AG04450 (cell line): ENCODE measurements at regions not wholly inside any gene's neighbourhood (a gene's known extent, or its start where the extent isn't known, plus 50 kb on each side); places are given as distances from the start of the nearest gene placed in this dataset.
"Not testable (repeated sequence)": the region's sequence is repeated elsewhere in the genome, so short reads cannot be mapped to it uniquely, and the experiment has no call there.

Source experiments
- CTCF ChIA-PET: fragments of 300-600, 350-600 bp; formaldehyde crosslinking; extraction: SDS; loops from one replicate; lab custom pipeline; 2022; ENCODE audit warnings: antibody characterized with exemption, inconsistent platforms; lab: Charles Lee
- POLR2A ChIA-PET: fragments of 350-600 bp; formaldehyde crosslinking; extraction: SDS; loops from one replicate; lab custom pipeline; 2021; ENCODE audit warnings: antibody characterized with exemption, inconsistent platforms; lab: Yijun Ruan, JAX
- DNase-seq: peaks from one replicate; pipeline ENCODE4 v3.0.0-alpha.2; 2011; ENCODE audit warnings: low read depth, low spot score
- H3K27ac ChIP-seq: one replicate; pipeline ENCODE4 v1.5.1; 2012; ENCODE audit warnings: low read depth, low read length, control low read depth
- H3K27me3 ChIP-seq: one replicate; pipeline ENCODE4 v1.6.0; 2012; ENCODE audit warnings: low read length; ENCODE audit not compliant: control insufficient read depth, insufficient read depth
- H3K4me3 ChIP-seq: 2 replicates; pipeline ENCODE4 v1.5.1; 2011; ENCODE audit warnings: mild to moderate bottlenecking, low read depth, low read length, control low read depth
- H3K9me3 ChIP-seq: 2 replicates; pipeline ENCODE4 v1.5.1; 2012; ENCODE audit warnings: low read length; ENCODE audit not compliant: control insufficient read depth, insufficient read depth
- TF ChIP-seq, protein P1 (sequence below): IDR thresholded peaks from 2 replicates; pipeline ENCODE4 v1.5.1; 2011; ENCODE audit warnings: low read depth, low read length, control low read depth, inconsistent platforms

DNA sequence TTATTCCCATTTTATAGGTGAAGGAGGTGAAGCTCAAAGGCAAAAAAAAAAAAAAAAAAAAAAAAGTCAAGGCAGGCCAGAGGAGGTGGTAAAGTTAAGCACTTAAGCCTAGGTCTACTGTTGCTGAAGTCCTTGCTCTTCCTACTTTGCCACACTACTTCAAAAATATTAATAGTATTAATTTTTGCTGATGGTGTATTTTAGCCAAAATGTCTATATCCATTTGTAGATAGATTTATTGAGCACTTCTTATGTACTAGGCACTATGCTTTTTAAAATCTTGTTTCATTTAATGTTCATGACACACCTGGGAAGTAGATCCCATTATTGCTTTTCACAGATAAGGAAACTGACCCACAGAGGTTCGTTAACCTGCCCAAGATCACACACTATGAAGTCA lies 247.1 kb upstream of the P2RY1 start:
- Histone ChIP-seq H3K4me3 (no peak overlapping the region), H3K27ac (no peak overlapping the region), H3K9me3 (no peaks in the 10 kb centered on the region), H3K27me3 (no peaks in the 10 kb centered on the region)
- CTCF ChIA-PET: interaction anchor here (0.6 to 2.1 kb wide), 2 partner anchors 13 to 308 kb away, joined by 6 to 7 read pairs; no protein-coding TSS in a partner anchor
- POLR2A ChIA-PET: no interaction called here
- TF ChIP-seq, protein P1, sequence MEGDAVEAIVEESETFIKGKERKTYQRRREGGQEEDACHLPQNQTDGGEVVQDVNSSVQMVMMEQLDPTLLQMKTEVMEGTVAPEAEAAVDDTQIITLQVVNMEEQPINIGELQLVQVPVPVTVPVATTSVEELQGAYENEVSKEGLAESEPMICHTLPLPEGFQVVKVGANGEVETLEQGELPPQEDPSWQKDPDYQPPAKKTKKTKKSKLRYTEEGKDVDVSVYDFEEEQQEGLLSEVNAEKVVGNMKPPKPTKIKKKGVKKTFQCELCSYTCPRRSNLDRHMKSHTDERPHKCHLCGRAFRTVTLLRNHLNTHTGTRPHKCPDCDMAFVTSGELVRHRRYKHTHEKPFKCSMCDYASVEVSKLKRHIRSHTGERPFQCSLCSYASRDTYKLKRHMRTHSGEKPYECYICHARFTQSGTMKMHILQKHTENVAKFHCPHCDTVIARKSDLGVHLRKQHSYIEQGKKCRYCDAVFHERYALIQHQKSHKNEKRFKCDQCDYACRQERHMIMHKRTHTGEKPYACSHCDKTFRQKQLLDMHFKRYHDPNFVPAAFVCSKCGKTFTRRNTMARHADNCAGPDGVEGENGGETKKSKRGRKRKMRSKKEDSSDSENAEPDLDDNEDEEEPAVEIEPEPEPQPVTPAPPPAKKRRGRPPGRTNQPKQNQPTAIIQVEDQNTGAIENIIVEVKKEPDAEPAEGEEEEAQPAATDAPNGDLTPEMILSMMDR: no peak
- DNase-seq: no peak

DNA sequence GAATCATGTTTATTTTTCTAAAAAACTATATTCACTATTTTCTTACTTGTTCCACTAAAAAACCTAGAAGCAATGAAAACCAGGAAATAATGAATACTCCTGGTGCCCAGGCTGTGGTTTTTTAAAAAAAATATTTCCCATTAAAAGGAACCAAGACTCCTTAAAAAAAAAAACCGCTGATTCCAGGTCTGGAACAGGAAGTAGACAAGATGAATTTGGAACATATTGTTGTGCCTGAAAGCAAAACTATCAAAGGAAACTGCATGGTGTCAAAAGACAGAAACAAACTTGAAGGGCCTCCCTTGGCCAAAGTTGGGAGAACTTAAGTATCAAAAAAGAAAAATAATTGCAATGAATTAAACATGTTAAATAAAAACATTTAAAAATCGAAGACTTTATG lies 245.3 kb upstream of the P2RY1 start:
- DNase-seq: no peak
- no peaks in the 10 kb centered on the region for H3K27me3 ChIP-seq
- H3K4me3 ChIP-seq: no peak overlapping the region
- H3K9me3 ChIP-seq: no peaks in the 10 kb centered on the region
- TF ChIP-seq, protein P1: no peak
- POLR2A ChIA-PET: no interaction called here
- no peak overlapping the region for H3K27ac ChIP-seq
- CTCF ChIA-PET: no interaction called here

DNA sequence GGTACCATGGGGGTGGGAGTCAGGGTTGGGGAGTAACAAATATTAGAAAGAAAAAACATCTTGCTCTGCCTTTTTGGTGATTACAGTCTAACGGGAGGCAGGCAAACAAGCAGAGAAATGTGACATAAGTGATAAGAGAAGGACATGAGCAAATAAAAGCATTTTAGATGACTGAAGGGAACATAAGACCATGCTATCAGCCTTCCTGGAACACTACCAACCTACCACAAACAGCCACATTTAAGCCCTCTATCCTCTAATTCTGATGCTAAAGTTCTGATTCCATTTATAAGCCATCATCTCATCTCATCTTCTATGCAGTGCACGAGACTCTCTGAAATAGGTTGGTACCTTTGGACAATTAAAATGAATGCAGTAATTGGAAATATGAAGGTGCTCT lies 243.4 kb upstream of the P2RY1 start:
- no peak overlapping the region for H3K4me3 ChIP-seq
- ChIA-PET POLR2A (no interaction called here), CTCF (no interaction called here)
- TF ChIP-seq, protein P1: no peak
- H3K27ac ChIP-seq: no peak overlapping the region
- no peak for DNase-seq
- H3K27me3 ChIP-seq: no peaks in the 10 kb centered on the region
- no peaks in the 10 kb centered on the region for H3K9me3 ChIP-seq

DNA sequence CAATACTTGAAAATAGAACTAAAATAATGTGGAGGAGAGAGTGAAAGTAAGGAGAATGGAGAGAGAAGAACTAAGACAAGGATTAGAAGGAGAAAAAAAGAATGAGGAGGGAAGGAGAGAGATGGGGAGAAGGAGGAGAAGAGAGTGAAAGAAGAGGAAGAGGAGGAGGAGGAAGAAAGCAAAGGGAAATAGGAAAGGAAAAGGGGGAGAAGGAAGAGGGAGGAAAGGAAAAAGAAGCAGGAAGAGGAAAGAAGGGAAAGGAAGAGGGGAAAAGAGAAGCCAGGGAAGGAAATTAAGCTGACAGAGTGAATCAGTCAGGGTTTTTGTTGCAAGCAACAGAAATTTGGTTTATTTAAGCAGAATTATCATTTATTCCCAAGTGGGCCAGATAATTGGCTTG lies 241.7 kb upstream of the P2RY1 start:
- TF ChIP-seq, protein P1: no peak
- H3K4me3 ChIP-seq: no peak overlapping the region
- no peaks in the 10 kb centered on the region for H3K27me3 ChIP-seq
- H3K9me3 ChIP-seq: no peaks in the 10 kb centered on the region
- DNase-seq: no peak
- no peak overlapping the region for H3K27ac ChIP-seq
- ChIA-PET CTCF (no interaction called here), POLR2A (no interaction called here)

DNA sequence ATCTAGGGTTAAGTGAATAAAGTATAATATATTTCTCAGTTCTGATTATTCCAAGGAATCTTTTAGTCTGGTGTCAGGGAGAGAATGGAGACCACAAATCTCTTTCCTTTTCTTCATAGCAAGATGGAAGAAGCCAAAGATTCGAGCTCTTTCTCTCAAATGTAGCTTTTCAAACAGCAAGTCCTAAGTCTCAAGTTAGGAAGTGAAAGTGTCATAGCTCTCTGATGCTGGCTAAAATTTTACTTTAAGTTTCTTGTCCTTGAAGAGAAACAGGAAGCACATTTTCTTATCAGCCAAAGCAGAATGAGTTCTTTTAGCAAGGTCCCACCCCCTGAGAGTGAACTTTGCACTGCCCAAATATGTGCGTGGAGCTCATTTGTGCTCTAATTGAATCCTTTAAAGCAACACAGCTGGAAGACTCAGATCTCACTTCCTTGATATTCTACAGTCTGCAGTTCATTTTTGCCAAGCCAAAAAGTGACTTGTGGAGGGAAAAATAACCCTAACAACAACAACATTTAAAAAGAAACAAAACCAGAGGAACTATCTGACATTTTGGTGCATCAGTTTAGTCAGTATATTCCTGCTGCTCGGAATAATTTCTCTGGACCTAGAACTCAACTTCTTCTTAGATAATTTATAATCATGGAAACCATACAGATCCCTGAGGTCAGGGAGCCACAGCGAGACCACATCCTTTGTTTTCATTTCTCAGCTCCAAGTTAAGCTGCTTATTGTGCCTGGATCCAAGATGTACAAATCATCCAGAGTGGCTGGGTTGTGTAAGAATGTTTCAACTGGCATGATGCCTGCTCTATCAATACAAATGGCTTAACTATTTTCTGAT lies 238.7 kb upstream of the P2RY1 start:
- H3K27ac ChIP-seq: no peak overlapping the region
- H3K27me3 ChIP-seq: no peaks in the 10 kb centered on the region
- ChIA-PET CTCF (interaction anchor here (0.6 to 2.1 kb wide), 3 partner anchors 21 to 846 kb away, joined by 3 to 10 read pairs (median 3); no protein-coding TSS in a partner anchor), POLR2A (no interaction called here)
- TF ChIP-seq, protein P1: no peak
- DNase-seq: peak; percentile 34
- no peak overlapping the region; the same call in 1 of the 2 replicates for H3K4me3 ChIP-seq
- H3K9me3 ChIP-seq: no peaks in the 10 kb centered on the region

DNA sequence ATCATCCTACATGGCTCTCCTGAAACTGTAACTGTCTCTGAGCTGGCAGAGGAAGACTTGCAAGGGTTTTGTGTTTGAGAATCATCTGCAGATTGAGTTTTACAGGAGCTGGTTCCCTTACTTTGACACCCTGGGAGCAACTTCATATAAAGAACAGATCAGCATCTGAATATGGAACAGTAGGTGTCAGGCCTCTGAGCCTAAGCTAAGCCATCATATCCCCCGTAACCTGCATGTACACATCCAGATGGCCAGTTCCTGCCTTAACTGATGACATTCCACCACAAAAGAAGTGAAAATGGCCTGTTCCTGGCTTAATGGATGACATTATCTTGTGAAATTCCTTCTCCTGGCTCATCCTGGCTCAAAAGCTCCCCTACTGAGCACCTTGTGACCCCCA lies 238.1 kb upstream of the P2RY1 start:
- H3K27ac ChIP-seq, H3K27me3 ChIP-seq, H3K9me3 ChIP-seq, H3K4me3 ChIP-seq, POLR2A ChIA-PET, DNase-seq: not testable (repeated sequence)
- CTCF ChIA-PET: interaction anchor here (0.6 to 2.1 kb wide), 2 partner anchors 22 to 587 kb away, joined by 3 to 10 read pairs; no protein-coding TSS in a partner anchor
